ENCODE measurements at regions not wholly inside any gene's neighbourhood (a gene's known extent, or its start where the extent isn't known, plus 50 kb on each side); places are given as distances from the start of the nearest gene placed in this dataset.
A peak's percentile ranks its signal among the peaks of the same experiment; 100 is the strongest.

DNA sequence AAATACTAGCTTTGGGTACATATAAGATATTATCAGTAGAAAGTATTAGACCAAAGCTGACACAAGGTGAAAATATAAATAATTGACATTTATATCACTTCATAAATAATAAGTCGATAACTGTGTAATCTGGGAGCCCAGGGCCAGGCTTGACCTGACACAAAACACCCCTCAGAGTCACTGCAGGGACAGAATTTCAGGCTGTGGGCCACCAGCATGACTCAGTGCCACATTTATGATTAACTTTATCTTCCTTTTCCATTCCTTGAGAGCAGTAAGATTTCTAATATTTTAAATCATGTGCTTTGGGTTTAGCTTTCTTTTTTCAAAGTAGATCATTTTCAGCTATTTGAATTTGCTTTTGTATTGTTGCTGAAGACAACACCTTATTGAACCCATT, 102.9 kb upstream of the NFE2L3 start:
- DNase-seq (ENCODE audit: low read depth): no peak
- H3K4me3 ChIP-seq (ENCODE audit: low read depth, low read length): no peak overlapping the region
- TF ChIP-seq, protein P1, sequence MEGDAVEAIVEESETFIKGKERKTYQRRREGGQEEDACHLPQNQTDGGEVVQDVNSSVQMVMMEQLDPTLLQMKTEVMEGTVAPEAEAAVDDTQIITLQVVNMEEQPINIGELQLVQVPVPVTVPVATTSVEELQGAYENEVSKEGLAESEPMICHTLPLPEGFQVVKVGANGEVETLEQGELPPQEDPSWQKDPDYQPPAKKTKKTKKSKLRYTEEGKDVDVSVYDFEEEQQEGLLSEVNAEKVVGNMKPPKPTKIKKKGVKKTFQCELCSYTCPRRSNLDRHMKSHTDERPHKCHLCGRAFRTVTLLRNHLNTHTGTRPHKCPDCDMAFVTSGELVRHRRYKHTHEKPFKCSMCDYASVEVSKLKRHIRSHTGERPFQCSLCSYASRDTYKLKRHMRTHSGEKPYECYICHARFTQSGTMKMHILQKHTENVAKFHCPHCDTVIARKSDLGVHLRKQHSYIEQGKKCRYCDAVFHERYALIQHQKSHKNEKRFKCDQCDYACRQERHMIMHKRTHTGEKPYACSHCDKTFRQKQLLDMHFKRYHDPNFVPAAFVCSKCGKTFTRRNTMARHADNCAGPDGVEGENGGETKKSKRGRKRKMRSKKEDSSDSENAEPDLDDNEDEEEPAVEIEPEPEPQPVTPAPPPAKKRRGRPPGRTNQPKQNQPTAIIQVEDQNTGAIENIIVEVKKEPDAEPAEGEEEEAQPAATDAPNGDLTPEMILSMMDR (conservative IDR thresholded peaks at IDR 0.05; ENCODE audit: low read depth, low read length): no peak

DNA sequence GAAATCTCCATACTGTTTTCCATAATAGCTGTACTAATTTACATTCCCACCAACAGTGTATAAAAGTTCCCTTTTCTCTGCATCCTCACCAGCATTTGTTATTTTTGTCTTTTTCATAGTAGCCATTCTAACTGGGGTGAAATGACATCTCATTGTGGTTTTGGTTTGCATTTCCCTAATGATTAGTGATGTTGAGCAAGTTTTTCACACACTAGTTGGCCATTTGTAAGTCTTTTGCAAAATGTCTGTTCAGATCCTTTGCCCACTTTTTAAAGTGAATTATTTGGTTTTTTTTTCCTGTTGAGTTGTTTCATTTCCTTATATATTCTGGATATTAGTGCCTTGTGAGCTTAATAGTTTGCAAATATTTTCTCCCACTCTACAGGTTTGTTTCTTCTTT, 101.0 kb upstream of the NFE2L3 start:
- TF ChIP-seq, protein P1 (conservative IDR thresholded peaks at IDR 0.05; ENCODE audit: low read depth, low read length): no peak

DNA sequence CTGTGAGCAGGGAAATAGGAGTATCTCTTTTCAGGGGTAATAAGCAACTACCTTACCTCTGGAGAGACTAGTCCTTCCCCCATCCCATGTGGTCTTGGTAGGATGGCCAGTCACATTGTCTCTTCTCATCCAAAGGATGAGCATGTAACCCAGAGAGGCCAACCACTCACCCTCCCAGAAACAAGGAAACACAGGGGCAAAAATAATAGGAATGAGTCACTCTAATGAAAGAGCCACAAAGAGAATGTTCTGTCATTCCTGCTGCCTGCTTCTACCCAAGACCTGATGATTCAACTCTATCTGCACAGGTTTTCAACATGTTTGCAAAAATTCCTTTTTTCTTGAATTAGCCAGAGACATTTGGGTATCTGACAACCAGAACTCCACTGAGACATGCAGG, 99.3 kb upstream of the NFE2L3 start:
- peak; percentile 2 for DNase-seq (ENCODE audit: low read depth)
- no peak overlapping the region for H3K4me3 ChIP-seq (ENCODE audit: low read depth, low read length)
- TF ChIP-seq, protein P1 (conservative IDR thresholded peaks at IDR 0.05; ENCODE audit: low read depth, low read length): no peak

More for the DNA sequence above, 101.0 kb upstream of the NFE2L3 start:
- no peak for DNase-seq (ENCODE audit: low read depth)
- H3K4me3 ChIP-seq (ENCODE audit: low read depth, low read length): no peak overlapping the region

DNA sequence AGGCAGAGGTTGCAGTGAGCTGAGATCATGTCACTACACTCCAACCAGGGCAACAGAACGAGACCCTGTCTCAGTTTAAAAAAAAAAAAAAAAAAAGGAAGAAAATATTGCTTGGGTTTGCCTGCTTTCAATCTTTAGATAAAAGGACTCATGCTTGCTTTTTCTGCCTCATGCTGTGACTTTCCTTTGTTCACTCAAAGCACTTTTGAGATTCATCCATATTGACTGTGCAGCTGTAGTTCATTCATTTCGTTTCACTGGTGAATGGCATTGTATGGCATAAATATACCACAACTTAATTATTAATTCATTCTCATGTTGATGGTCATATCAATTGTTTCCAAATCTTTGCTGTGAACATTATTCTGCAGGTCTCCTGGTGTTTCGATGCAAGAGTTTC, 97.6 kb upstream of the NFE2L3 start:
- TF ChIP-seq, protein P1 (conservative IDR thresholded peaks at IDR 0.05; ENCODE audit: low read depth, low read length): no peak
- DNase-seq (ENCODE audit: low read depth): no peak
- no peak overlapping the region for H3K4me3 ChIP-seq (ENCODE audit: low read depth, low read length)

DNA sequence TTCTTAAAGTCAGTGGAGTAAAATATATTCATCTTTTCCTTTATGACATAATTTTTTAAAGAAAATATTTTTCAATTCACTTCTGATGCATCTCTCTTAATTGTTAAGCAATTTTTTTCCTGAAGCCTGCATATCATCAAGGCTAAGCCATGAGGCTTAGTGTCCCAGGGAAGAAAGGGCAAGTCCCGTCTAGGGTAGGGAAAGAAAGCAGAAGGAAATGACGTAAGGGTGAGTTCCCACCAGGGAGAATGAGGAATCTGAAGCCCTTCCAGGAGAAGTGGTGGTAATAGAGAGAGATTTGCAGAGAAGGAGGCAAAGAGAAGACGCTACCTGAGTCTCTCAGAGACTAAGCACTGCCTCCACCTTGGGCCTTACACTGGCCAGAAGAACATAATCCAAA, 96.8 kb upstream of the NFE2L3 start:
- TF ChIP-seq, protein P1 (conservative IDR thresholded peaks at IDR 0.05; ENCODE audit: low read depth, low read length): no peak
- H3K4me3 ChIP-seq (ENCODE audit: low read depth, low read length): no peak overlapping the region
- DNase-seq (ENCODE audit: low read depth): no peak

DNA sequence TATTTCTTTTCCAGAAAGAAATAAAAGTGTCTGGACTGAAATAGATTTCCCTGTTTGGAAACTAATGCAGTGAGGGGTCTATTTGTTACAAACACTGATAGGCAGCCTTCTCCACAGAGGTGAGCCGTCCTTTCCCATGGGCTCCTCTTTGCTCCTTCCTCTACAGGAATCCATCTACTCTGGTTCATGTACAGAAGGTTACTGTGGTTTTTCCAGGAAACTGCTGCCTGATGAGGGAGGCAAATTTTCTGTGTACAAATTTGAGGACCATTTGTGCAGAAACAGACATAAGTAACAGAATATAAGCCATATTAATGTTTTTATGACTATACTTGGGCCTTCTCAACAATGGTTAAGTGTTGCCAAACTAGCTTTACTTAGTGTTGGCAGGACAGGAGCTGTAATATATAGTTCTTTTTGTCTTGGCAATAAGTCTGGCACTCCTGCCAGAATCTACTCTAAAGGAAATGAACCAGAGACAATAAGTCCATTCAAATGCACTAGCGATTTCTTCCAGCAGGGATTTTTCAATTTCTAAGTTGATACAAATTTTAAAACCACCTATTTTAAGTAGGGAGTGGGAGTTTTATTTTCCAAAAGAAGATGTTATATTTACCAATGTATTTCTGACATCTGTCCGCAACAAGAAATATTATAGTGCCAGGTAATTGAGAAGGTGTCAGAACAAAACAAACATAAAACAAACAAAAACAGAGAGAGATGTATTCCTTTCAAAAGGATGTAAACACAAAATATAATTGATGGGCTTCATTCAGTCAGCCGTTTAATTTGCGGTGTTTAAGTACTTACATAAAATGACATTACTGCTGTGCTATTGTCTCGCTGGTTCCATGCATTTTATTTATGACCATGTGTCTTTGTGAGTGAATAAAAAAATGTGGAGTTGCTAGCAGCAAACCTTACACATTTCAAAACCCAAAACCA, 91.0 kb upstream of the NFE2L3 start:
- H3K4me3 ChIP-seq (ENCODE audit: low read depth, low read length): no peak overlapping the region
- no peak for DNase-seq (ENCODE audit: low read depth)
- TF ChIP-seq, protein P1 (conservative IDR thresholded peaks at IDR 0.05; ENCODE audit: low read depth, low read length): no peak

Measured in choroid plexus epithelial cell (primary cell).